KMS-11 (cell line): ENCODE measurements at regions not wholly inside any gene's neighbourhood (a gene's known extent, or its start where the extent isn't known, plus 50 kb on each side); places are given as distances from the start of the nearest gene placed in this dataset.

Experiments
- H2AFZ ChIP-seq: fragments of 200-600 bp; sonication (generic); 2 replicates; pipeline ENCODE4 v1.6.1; 2016; ENCODE audit warnings: antibody characterized with exemption, mixed run types, low read depth
- H3K27ac ChIP-seq: fragments of 200-600 bp; sonication (generic); 2 replicates; pipeline ENCODE4 v1.6.1; 2016; ENCODE audit warnings: mild to moderate bottlenecking, mixed run types
- H3K27me3 ChIP-seq: fragments of 200-600 bp; sonication (generic); 2 replicates; pipeline ENCODE4 v1.6.1; 2017; ENCODE audit warnings: mild to moderate bottlenecking, low read depth, mixed run types, moderate library complexity; ENCODE audit not compliant: insufficient read depth
- H3K36me3 ChIP-seq: fragments of 200-600 bp; sonication (generic); 2 replicates; pipeline ENCODE4 v1.6.1; 2017; ENCODE audit warnings: mild to moderate bottlenecking, mixed run types; ENCODE audit not compliant: insufficient read depth
- H3K4me1 ChIP-seq: fragments of 200-600 bp; sonication (generic); 2 replicates; pipeline ENCODE4 v1.6.1; 2016; ENCODE audit warnings: mild to moderate bottlenecking, low read depth, mixed run types; ENCODE audit not compliant: poor library complexity, severe bottlenecking
- H3K4me2 ChIP-seq: fragments of 200-600 bp; sonication (generic); 2 replicates; pipeline ENCODE4 v1.7.0; 2016; ENCODE audit warnings: mild to moderate bottlenecking, mixed run types
- H3K4me3 ChIP-seq: fragments of 200-600 bp; sonication (generic); IDR thresholded peaks from 2 replicates; pipeline ENCODE4 v1.6.1; 2017; ENCODE audit warnings: low read depth, low read length, mixed read lengths; ENCODE audit not compliant: insufficient read depth
- H3K79me2 ChIP-seq: fragments of 200-600 bp; sonication (generic); 2 replicates; pipeline ENCODE4 v1.6.1; 2016; ENCODE audit warnings: low read depth, mixed run types; ENCODE audit not compliant: insufficient read depth
- H3K9ac ChIP-seq: fragments of 200-600 bp; sonication (generic); 2 replicates; pipeline ENCODE4 v1.6.1; 2016; ENCODE audit warnings: mild to moderate bottlenecking, mixed run types
- H4K20me1 ChIP-seq: fragments of 200-600 bp; sonication (generic); 2 replicates; pipeline ENCODE4 v1.6.1; 2016; ENCODE audit warnings: mild to moderate bottlenecking, mixed run types; ENCODE audit not compliant: insufficient read depth
- CTCF ChIP-seq: fragments of 200-600 bp; sonication (generic); conservative IDR thresholded peaks from 2 replicates; pipeline ENCODE4 v1.6.1; 2017; ENCODE audit warnings: low read depth, mild to moderate bottlenecking, antibody characterized with exemption, low read length, moderate library complexity, mixed read lengths

- H3K9ac ChIP-seq: no peak overlapping the region
- TF ChIP-seq CTCF: no peak
- no peak overlapping the region for H3K27ac ChIP-seq
- no peaks in the 10 kb centered on the region for H4K20me1 ChIP-seq
- no peaks in the 10 kb centered on the region for H3K36me3 ChIP-seq
- no peak overlapping the region for H3K4me3 ChIP-seq
- H3K79me2 ChIP-seq: no peaks in the 10 kb centered on the region
- no peak overlapping the region for H2AFZ ChIP-seq
- no peaks in the 10 kb centered on the region for H3K4me1 ChIP-seq
- no peak overlapping the region for H3K4me2 ChIP-seq
- H3K27me3 ChIP-seq: peaks cover 27% of the 10 kb centered on the region; the same call in 1 of the 2 replicates
These were observed 108.6 kb upstream of the GPC1 start for GRCh38 chr2:240326886-240327285.

- Histone ChIP-seq H3K4me1 (no peaks in the 10 kb centered on the region), H3K27ac (no peak overlapping the region), H3K9ac (no peak overlapping the region), H3K79me2 (no peaks in the 10 kb centered on the region), H3K4me3 (no peak overlapping the region), H4K20me1 (no peaks in the 10 kb centered on the region), H3K4me2 (no peak overlapping the region), H3K36me3 (no peaks in the 10 kb centered on the region), H3K27me3 (peaks cover 23% of the 10 kb centered on the region; the same call in 1 of the 2 replicates), H2AFZ (no peak overlapping the region)
- no peak for TF ChIP-seq CTCF
These were observed 107.9 kb upstream of the GPC1 start for GRCh38 chr2:240327566-240327965.

GRCh38 chr2:240328526-240328925 is 106.9 kb upstream of the GPC1 start:
- Histone ChIP-seq H3K27me3 (peaks cover 21% of the 10 kb centered on the region; the same call in 1 of the 2 replicates), H3K79me2 (no peaks in the 10 kb centered on the region), H3K4me3 (no peak overlapping the region), H3K36me3 (no peaks in the 10 kb centered on the region), H2AFZ (no peak overlapping the region), H3K27ac (no peak overlapping the region), H3K9ac (no peak overlapping the region), H3K4me1 (no peaks in the 10 kb centered on the region), H3K4me2 (no peak overlapping the region), H4K20me1 (no peaks in the 10 kb centered on the region)
- TF ChIP-seq CTCF: no peak

GRCh38 chr2:240329116-240329665 is 106.3 kb upstream of the GPC1 start:
- no peak overlapping the region for H3K4me3 ChIP-seq
- H3K79me2 ChIP-seq: no peaks in the 10 kb centered on the region
- H3K4me1 ChIP-seq: no peaks in the 10 kb centered on the region
- H4K20me1 ChIP-seq: no peaks in the 10 kb centered on the region
- TF ChIP-seq CTCF: no peak
- H3K27ac ChIP-seq: no peak overlapping the region
- no peak overlapping the region for H3K9ac ChIP-seq
- H3K36me3 ChIP-seq: no peaks in the 10 kb centered on the region
- H2AFZ ChIP-seq: no peak overlapping the region
- H3K27me3 ChIP-seq: peaks cover 23% of the 10 kb centered on the region; the same call in 1 of the 2 replicates
- H3K4me2 ChIP-seq: no peak overlapping the region
